ENCODE measurements at regions not wholly inside any gene's neighbourhood (a gene's known extent, or its start where the extent isn't known, plus 50 kb on each side); places are given as distances from the start of the nearest gene placed in this dataset.

GRCh38 chr5:56601641-56602071 lies 213.7 kb upstream of the MAP3K1 start:
- TF ChIP-seq CTCF (IDR thresholded peaks at IDR 0.05) = no peak
- no peak for TF ChIP-seq POLR2A (IDR thresholded peaks at IDR 0.05)

All from upper lobe of left lung (tissue), 4 donors.